Esophagus squamous epithelium (tissue), 5 donors: ENCODE measurements at regions not wholly inside any gene's neighbourhood (a gene's known extent, or its start where the extent isn't known, plus 50 kb on each side); places are given as distances from the start of the nearest gene placed in this dataset.

Experiments
- DNase-seq: peaks from one replicate; lab custom pipeline; 2025; lab: John Stamatoyannopoulos, UW
- H3K27ac ChIP-seq, 4 donors: fragments of 200-600 bp; sonication (generic); one replicate each; pipeline ENCODE4 v1.5.1; 2016 to 2019; ENCODE audit warnings: mild to moderate bottlenecking in 1 of 4
- H3K27me3 ChIP-seq, 4 donors: fragments of 200-600 bp; sonication (generic); 1 replicate in 3 of 4; 2 replicates in 1 of 4; pipeline versions ENCODE4 v1.5.1 to v1.6.0; 2017 to 2021; ENCODE audit warnings: antibody characterized with exemption in 1 of 4
- H3K36me3 ChIP-seq, 3 donors: fragments of 200-600 bp; sonication (generic); one replicate each; pipeline ENCODE4 v1.5.1; 2016 to 2019
- H3K4me1 ChIP-seq, 3 donors: fragments of 200-600 bp; sonication (generic); one replicate each; pipeline ENCODE4 v1.5.1; 2017 to 2019
- H3K4me3 ChIP-seq, 4 donors: fragments of 200-600 bp; sonication (generic); 1 replicate in 3 of 4; 2 replicates in 1 of 4; pipeline ENCODE4 v1.5.1; 2016 to 2019; ENCODE audit warnings: mild to moderate bottlenecking in 2 of 4, moderate library complexity in 1 of 4
- H3K9me3 ChIP-seq, 3 donors: fragments of 200-600 bp; sonication (generic); one replicate each; pipeline ENCODE4 v1.5.1; 2016 to 2019
- POLR2A ChIP-seq, 4 donors: fragments of 450-650 bp; IDR thresholded peaks; one replicate each; pipeline ENCODE4 v1.6.1; 2017; ENCODE audit warnings: antibody characterized with exemption in 4 of 4, mild to moderate bottlenecking in 4 of 4, moderate library complexity in 3 of 4
- WGBS, 2 donors: methylation state at CpG; one replicate each; pipeline ENCODE4 v1.1.5; 2018; 5-methylcytosine and 5-hydroxymethylcytosine counted together
- intact Hi-C: fragments of 100-400 bp; cut with DNase I; formaldehyde crosslinking; loops from one replicate; pipeline ENCODE4 v1.15.0; 2022
- TF ChIP-seq, protein P1 (sequence below), 6 experiments: fragments of 450-650 bp in 4 of 6; fragments of 200-600 bp in 2 of 6; sonication (generic) in 2 of 6; IDR thresholded peaks; one replicate each; pipeline ENCODE4 v1.5.1; 2016 to 2019; ENCODE audit warnings: antibody characterized with exemption in 6 of 6, mild to moderate bottlenecking in 4 of 6, moderate library complexity in 4 of 6
- donor health status: DM: yes; HTN: yes; CAD: no.

DNA sequence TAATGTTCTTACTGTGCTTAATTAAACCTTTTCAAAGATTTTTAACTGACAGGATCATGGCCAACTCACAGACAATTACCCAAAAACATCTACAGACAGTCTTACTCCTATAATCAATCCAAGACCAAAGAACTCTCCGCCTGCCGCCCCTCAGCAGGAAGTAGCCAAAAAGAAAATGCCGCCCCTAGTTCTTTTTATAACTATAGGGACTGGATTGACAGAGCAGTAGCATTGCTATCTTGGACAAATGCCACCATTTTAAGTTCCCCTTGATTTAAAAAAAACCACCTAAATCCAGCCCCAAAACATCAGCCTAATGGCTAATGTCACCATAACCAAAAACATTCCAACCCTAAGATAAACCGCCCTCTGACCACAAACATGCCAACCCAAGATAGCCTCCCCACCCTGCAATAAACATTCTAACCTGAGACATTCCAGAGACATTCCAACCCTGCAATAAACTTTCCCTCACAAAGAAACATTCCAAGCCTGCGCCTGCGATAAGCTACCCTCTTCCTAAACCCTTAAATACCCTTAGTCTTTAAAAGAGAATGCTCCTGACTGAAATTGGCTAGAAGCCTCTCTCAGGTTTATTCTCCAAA is 77.0 kb downstream of the COQ2 start:
- Histone ChIP-seq H3K36me3 (no peaks in the 10 kb centered on the region), H3K4me3 (no peak overlapping the region), H3K27ac (peak overlapping the region; percentile 28 to 85 (median 69)), H3K9me3 (no peaks in the 10 kb centered on the region), H3K27me3 (no peaks in the 10 kb centered on the region), H3K4me1 (peaks cover 6 to 44% (median 7%) of the 10 kb centered on the region in 3 donors)
- intact Hi-C loops = no loop called here
- 78 to 84% methylated on average over 3 to 6 of the region's 6 CpGs for WGBS, 2 donors
- TF ChIP-seq, protein P1, sequence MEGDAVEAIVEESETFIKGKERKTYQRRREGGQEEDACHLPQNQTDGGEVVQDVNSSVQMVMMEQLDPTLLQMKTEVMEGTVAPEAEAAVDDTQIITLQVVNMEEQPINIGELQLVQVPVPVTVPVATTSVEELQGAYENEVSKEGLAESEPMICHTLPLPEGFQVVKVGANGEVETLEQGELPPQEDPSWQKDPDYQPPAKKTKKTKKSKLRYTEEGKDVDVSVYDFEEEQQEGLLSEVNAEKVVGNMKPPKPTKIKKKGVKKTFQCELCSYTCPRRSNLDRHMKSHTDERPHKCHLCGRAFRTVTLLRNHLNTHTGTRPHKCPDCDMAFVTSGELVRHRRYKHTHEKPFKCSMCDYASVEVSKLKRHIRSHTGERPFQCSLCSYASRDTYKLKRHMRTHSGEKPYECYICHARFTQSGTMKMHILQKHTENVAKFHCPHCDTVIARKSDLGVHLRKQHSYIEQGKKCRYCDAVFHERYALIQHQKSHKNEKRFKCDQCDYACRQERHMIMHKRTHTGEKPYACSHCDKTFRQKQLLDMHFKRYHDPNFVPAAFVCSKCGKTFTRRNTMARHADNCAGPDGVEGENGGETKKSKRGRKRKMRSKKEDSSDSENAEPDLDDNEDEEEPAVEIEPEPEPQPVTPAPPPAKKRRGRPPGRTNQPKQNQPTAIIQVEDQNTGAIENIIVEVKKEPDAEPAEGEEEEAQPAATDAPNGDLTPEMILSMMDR (IDR thresholded peaks at IDR 0.05) = no peak
- TF ChIP-seq POLR2A (IDR thresholded peaks at IDR 0.05) = no peak
- DNase-seq = no peak

DNA sequence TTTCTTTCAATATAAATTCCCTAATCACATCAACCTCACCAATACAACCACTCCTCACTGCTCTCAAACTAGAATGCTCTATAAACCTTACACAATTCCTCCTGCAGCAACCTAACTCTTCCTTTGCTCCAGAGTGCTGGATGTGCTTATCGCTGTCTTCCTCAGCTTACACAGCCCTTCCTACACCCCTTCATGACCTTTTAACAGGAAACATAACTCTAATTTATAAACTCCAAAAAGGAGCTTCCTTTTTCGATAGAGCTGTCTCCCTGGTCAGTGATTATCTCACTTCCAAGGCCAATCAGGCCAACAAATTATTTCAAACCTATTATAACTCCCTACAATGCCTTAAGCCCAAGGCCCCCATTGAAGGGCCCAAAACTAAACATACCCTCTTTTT is 78.8 kb downstream of the COQ2 start:
- H3K4me3 ChIP-seq = no peak overlapping the region
- H3K27me3 ChIP-seq = no peaks in the 10 kb centered on the region
- H3K27ac ChIP-seq = no peak overlapping the region
- intact Hi-C loops = no loop called here
- 28 to 54% methylated on average over 2 of the region's 2 CpGs for WGBS, 2 donors
- H3K4me1 ChIP-seq = peaks cover 0 to 28% (median 6%) of the 10 kb centered on the region in 3 donors
- DNase-seq = no peak
- H3K9me3 ChIP-seq = no peaks in the 10 kb centered on the region
- no peaks in the 10 kb centered on the region for H3K36me3 ChIP-seq
- TF ChIP-seq, protein P1 (IDR thresholded peaks at IDR 0.05) = no peak
- TF ChIP-seq POLR2A (IDR thresholded peaks at IDR 0.05) = no peak

DNA sequence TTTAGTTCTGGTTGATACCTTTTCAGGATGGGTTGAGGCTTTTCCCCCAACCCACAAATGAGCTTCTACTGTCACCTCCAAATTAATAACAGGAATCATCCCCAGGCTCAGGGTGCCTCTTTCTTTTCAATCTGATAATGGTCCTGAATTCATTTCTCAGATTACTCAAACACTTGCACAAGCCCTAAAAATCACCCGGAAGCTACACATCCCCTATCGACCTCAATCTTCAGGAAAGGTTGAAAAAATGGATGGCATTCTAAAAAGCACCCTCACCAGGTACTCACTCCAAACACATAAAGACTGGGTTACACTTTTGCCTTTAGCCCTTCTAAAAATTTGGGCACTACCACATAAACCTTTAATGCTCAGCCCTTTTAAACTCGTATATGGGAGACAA is 79.9 kb downstream of the COQ2 start:
- Histone ChIP-seq H3K36me3 (no peaks in the 10 kb centered on the region), H3K4me3 (no peak overlapping the region), H3K27ac (no peak overlapping the region), H3K9me3 (no peaks in the 10 kb centered on the region), H3K27me3 (no peaks in the 10 kb centered on the region), H3K4me1 (peaks cover 0 to 18% (median 6%) of the 10 kb centered on the region in 3 donors)
- TF ChIP-seq, protein P1 (IDR thresholded peaks at IDR 0.05) = no peak
- TF ChIP-seq POLR2A (IDR thresholded peaks at IDR 0.05) = no peak
- WGBS, 2 donors = 16 to 31% methylated on average over 3 of the region's 3 CpGs
- intact Hi-C loops = no loop called here
- no peak for DNase-seq

DNA sequence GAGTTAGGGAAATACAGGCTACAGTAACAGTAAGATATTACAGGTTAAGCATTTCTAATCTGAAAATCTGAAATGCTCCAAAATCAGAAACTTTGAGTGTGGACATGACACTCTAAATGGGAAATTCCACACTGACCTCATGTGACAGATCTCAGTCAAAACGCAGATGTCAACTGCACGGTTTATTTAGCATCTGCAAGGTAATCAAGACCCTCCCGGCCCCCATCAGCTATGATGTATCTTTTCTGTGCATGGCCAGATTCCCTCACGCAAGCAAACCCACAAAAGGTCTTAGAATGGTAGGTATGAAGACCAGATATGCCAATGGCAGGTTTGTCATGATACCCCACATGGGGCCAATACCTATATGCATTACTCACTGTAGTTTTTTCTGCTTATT is 82.8 kb downstream of the COQ2 start:
- Histone ChIP-seq H3K9me3 (no peaks in the 10 kb centered on the region), H3K36me3 (no peaks in the 10 kb centered on the region), H3K27me3 (no peaks in the 10 kb centered on the region), H3K4me3 (no peak overlapping the region), H3K27ac (no peak overlapping the region), H3K4me1 (peaks cover 0 to 16% (median 0%) of the 10 kb centered on the region in 3 donors)
- intact Hi-C loops = no loop called here
- no peak for DNase-seq
- 86 to 88% methylated on average over 4 of the region's 4 CpGs for WGBS, 2 donors
- TF ChIP-seq, protein P1 (IDR thresholded peaks at IDR 0.05) = no peak
- TF ChIP-seq POLR2A (IDR thresholded peaks at IDR 0.05) = no peak

DNA sequence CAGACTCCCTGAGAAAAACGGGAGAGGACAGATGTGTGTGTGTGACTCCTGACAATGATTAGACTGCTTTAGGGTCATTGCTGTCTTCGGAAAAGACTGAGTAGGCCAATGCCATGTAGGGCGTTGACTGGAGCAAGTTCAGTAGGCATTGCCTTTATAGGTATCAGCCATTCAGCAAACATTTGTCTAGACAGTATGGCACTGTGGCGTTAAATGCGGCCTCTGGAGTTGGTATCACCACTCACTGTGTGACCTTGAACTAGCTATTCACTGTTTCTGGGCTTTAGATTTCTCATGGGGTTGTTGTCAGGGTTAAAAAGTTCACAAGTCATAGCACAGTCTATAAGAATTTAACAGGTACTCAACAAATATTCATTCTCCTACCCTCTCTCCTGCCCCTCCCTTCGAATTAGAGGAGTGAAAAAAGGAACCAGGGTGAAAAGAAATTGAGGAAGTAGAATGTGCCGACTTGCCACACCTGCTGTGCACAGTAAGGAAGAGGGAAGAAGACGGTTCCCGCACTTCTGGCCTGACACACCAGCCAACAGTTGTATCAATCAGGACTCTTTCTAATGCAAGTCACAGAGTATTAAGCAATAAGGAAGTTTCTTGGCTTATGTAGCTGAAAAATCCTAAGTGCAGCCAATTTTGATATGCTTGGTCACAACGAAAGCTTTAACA is 83.2 kb upstream of the PLAC8 start:
- Histone ChIP-seq H3K4me3 (no peak overlapping the region), H3K9me3 (no peaks in the 10 kb centered on the region), H3K27ac (peak overlapping the region; percentile 64 to 87 (median 76)), H3K4me1 (peaks cover 0 to 19% (median 0%) of the 10 kb centered on the region in 3 donors), H3K27me3 (no peaks in the 10 kb centered on the region), H3K36me3 (no peaks in the 10 kb centered on the region)
- TF ChIP-seq POLR2A (IDR thresholded peaks at IDR 0.05) = no peak
- TF ChIP-seq, protein P1 (IDR thresholded peaks at IDR 0.05) = no peak
- WGBS, 2 donors = 55% methylated on average over 8 to 10 of the region's 10 CpGs
- intact Hi-C loops = no loop called here
- DNase-seq = no peak
